Body of pancreas (tissue), 4 donors: ENCODE measurements at regions not wholly inside any gene's neighbourhood (a gene's known extent, or its start where the extent isn't known, plus 50 kb on each side); places are given as distances from the start of the nearest gene placed in this dataset.

Experiments used
- CTCF ChIP-seq, 7 experiments: fragments of 450-650 bp in 4 of 7; fragments of 200-600 bp in 3 of 7; sonication (generic) in 3 of 7; IDR thresholded peaks; one replicate each; pipeline ENCODE4 v1.5.1; 2016 to 2019; ENCODE audit warnings: antibody characterized with exemption in 7 of 7
- POLR2A ChIP-seq, 3 donors: fragments of 450-650 bp; IDR thresholded peaks; one replicate each; pipeline ENCODE4 v1.6.1; 2016; ENCODE audit warnings: antibody characterized with exemption in 3 of 3, mild to moderate bottlenecking in 2 of 3

GRCh38 chr6:163809364-163809763, 394.8 kb downstream of the QKI start:
- TF ChIP-seq CTCF (IDR thresholded peaks at IDR 0.05) (no peak), POLR2A (IDR thresholded peaks at IDR 0.05) (no peak)
